Left ventricle myocardium inferior (tissue), 1 donor: ENCODE measurements at regions not wholly inside any gene's neighbourhood (a gene's known extent, or its start where the extent isn't known, plus 50 kb on each side); places are given as distances from the start of the nearest gene placed in this dataset.
A peak's percentile ranks its signal among the peaks of the same experiment; 100 is the strongest.

Experiments
- DNase-seq: peaks from one replicate; pipeline ENCODE4 v3.0.0-alpha.2; 2020
- H3K27ac ChIP-seq: fragments of 200-600 bp; replicated peaks from 2 replicates; pipeline ENCODE4 v1.8.0; 2021
- H3K27me3 ChIP-seq: fragments of 200-600 bp; 2 replicates; pipeline ENCODE4 v1.8.0; 2021; ENCODE audit warnings: low read depth
- H3K36me3 ChIP-seq: fragments of 200-600 bp; 2 replicates; pipeline ENCODE4 v1.8.0; 2021
- H3K4me1 ChIP-seq: fragments of 200-600 bp; 2 replicates; pipeline ENCODE4 v1.8.0; 2021
- H3K4me3 ChIP-seq: fragments of 200-600 bp; 2 replicates; pipeline ENCODE4 v1.8.0; 2021; ENCODE audit warnings: mild to moderate bottlenecking, moderate library complexity
- H3K9me3 ChIP-seq: fragments of 200-600 bp; replicated peaks from 2 replicates; pipeline ENCODE4 v1.8.0; 2021
- intact Hi-C: fragments of 100-400 bp; cut with micrococcal nuclease; formaldehyde crosslinking; loops from one replicate; pipeline ENCODE4 v1.11.0; 2022
- TF ChIP-seq, protein P1 (sequence below): fragments of 200-600 bp; IDR thresholded peaks from 2 replicates; pipeline ENCODE4 v1.8.0; 2021; ENCODE audit warnings: antibody characterized with exemption, mild to moderate bottlenecking, borderline replicate concordance
- donor health status: DM: no; HTN: yes; CAD: no; lungs with severe emphysema.

DNA sequence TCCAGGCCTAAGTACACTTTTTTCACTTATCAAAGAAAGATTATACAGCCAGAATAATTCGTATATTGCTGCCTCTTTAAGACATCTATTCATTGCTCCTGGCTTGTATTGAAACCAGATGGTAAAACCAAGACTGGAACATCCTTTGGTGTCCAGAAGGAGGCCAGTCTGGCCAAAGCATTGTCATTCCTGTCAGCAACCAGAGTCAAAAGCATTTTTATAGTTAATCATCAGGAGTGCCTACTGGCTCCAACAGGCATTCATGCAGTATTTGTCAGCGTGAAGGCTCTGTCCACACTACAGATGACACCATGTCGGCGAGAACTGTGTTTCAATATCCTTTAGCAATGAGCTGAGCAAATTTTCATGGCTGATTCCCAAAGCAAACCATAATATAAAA, 118.0 kb upstream of the G2E3 start:
- TF ChIP-seq, protein P1, sequence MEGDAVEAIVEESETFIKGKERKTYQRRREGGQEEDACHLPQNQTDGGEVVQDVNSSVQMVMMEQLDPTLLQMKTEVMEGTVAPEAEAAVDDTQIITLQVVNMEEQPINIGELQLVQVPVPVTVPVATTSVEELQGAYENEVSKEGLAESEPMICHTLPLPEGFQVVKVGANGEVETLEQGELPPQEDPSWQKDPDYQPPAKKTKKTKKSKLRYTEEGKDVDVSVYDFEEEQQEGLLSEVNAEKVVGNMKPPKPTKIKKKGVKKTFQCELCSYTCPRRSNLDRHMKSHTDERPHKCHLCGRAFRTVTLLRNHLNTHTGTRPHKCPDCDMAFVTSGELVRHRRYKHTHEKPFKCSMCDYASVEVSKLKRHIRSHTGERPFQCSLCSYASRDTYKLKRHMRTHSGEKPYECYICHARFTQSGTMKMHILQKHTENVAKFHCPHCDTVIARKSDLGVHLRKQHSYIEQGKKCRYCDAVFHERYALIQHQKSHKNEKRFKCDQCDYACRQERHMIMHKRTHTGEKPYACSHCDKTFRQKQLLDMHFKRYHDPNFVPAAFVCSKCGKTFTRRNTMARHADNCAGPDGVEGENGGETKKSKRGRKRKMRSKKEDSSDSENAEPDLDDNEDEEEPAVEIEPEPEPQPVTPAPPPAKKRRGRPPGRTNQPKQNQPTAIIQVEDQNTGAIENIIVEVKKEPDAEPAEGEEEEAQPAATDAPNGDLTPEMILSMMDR = no peak
- intact Hi-C loops = no loop called here

DNA sequence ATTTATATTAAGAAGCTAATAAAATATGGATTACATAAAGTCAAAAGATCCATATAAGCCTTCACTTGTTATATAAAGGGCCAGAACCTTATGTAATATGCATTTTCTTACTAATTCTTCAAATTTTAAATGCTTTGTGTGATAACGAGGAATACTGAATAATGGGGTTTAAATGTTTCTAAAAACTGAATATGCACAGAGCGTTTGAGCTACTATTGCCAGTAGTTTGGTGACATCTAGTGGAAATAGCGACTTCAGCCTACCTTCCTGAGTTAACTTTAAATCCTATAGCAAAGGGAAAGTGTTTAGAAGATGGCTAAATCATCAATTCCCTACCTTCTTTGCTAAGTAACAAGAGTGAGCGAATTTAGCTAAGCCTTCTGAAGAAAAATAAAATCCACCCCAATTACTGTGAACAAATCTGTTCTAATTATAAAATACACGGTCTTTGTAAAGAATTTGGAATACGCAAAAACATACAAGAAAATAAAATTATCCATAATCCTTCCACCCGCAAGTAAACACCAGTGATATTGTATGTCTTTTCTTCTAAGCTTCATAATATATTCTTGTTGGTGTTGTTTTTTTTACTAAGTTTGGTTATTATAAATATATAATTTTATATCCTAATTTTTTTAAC, 115.5 kb upstream of the G2E3 start:
- intact Hi-C loops = no loop called here
- Histone ChIP-seq H3K4me1 (no peaks in the 10 kb centered on the region), H3K9me3 (no peaks in the 10 kb centered on the region), H3K36me3 (no peaks in the 10 kb centered on the region), H3K4me3 (no peak overlapping the region), H3K27ac (no peak overlapping the region), H3K27me3 (peaks cover 5% of the 10 kb centered on the region)
- TF ChIP-seq, protein P1 = peak; percentile 63
- no peak for DNase-seq

More for the DNA sequence above, 118.0 kb upstream of the G2E3 start:
- H3K4me3 ChIP-seq = no peak overlapping the region
- H3K27ac ChIP-seq = no peak overlapping the region
- no peaks in the 10 kb centered on the region for H3K36me3 ChIP-seq
- no peaks in the 10 kb centered on the region for H3K4me1 ChIP-seq
- H3K9me3 ChIP-seq = no peaks in the 10 kb centered on the region
- no peak for DNase-seq
- peaks cover 5% of the 10 kb centered on the region for H3K27me3 ChIP-seq

DNA sequence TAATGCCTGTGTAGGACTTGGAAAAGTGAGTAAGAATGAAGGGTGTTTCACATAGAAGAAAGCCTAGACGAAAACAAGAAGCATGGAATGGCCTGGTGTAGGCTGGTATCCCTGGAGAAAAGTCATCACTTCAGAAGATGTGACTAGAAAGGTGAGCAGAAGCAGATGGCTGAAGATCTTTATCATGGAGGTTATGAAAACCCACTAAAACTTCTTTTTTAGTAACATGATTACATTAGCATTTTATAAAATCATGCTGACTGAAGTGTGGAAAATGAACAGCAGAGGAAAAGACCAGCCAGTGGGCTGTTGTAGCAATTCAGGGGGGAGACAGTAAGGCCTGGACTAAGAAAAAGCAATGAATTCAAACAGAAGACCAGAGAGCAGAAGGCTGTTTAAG, 114.5 kb upstream of the G2E3 start:
- H3K4me3 ChIP-seq = no peak overlapping the region
- no peaks in the 10 kb centered on the region for H3K9me3 ChIP-seq
- TF ChIP-seq, protein P1 = no peak
- no peaks in the 10 kb centered on the region for H3K4me1 ChIP-seq
- no peaks in the 10 kb centered on the region for H3K36me3 ChIP-seq
- H3K27ac ChIP-seq = no peak overlapping the region
- peaks cover 5% of the 10 kb centered on the region for H3K27me3 ChIP-seq
- no peak for DNase-seq
- intact Hi-C loops = no loop called here

DNA sequence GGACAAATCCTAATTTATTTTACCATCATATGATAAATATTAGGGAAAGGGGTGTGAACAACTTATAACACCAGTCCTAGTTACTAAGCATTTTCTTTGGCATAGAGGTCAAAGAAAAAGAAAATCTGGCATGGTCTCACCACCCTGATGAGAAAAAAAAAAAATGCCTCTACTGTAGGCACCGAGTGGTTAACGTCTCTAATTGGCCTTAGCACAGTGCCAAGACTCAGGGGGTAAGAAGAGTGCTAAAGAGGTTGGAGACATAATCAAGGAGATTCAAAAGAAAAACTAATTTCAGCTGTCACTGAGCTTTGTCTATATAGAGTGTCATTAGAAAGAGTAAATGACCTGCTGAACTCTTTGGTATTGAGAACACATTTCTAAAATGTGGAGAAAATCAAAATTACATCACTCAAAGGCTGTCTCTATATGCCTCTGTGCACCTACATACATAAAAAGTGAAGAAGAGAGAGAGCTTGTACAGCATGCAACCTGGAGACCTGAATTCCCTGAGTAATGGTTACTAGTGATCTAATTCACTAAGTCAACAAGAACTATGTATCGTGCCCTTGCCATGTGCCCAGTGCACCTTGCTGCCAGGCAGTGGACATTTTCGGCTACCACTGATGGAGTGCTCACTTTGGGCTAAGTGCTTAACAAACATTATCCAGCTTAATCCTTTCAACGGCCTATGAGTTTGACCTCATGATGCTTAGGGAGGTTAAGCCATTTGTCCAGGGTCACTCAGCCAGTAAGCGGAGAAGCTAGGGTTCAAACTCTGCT, 113.8 kb upstream of the G2E3 start:
- no peak for DNase-seq
- TF ChIP-seq, protein P1 = no peak
- H3K4me3 ChIP-seq = no peak overlapping the region
- H3K36me3 ChIP-seq = no peaks in the 10 kb centered on the region
- no peaks in the 10 kb centered on the region for H3K4me1 ChIP-seq
- intact Hi-C loops = no loop called here
- no peaks in the 10 kb centered on the region for H3K9me3 ChIP-seq
- peaks cover 5% of the 10 kb centered on the region for H3K27me3 ChIP-seq
- no peak overlapping the region for H3K27ac ChIP-seq

DNA sequence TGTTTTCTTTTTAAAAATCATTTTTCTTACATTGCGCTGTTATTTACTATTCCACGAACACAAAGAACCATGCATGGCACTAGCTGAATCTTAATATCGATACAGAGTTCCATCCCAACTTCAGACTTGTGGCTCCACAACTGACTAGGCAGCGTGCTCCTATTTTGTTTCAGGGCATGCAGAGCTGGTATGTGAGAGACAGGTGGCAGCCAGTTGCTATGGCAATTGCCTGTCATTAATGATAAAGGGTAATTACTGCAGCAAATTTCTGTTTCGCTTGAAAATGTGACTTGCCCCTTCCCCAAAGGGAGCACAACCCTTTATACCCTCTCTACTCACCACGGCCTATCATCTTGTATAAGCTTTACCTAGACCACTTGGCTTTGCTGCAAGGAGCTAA, 113.1 kb upstream of the G2E3 start:
- H3K27me3 ChIP-seq = peaks cover 2% of the 10 kb centered on the region
- no peak overlapping the region for H3K4me3 ChIP-seq
- H3K27ac ChIP-seq = no peak overlapping the region
- no peaks in the 10 kb centered on the region for H3K4me1 ChIP-seq
- H3K9me3 ChIP-seq = no peaks in the 10 kb centered on the region
- intact Hi-C loops = no loop called here
- H3K36me3 ChIP-seq = no peaks in the 10 kb centered on the region
- TF ChIP-seq, protein P1 = no peak
- DNase-seq = no peak
